ENCODE measurements at regions not wholly inside any gene's neighbourhood (a gene's known extent, or its start where the extent isn't known, plus 50 kb on each side); places are given as distances from the start of the nearest gene placed in this dataset.
"Not testable (repeated sequence)": the region's sequence is repeated elsewhere in the genome, so short reads cannot be mapped to it uniquely, and the experiment has no call there.

GRCh38 chr4:126468144-126468543 is 1153.4 kb downstream of the FAT4 start:
- DNase-seq = no peak

GRCh38 chr4:126470862-126471261 is 1156.1 kb downstream of the FAT4 start:
- no peak for DNase-seq

GRCh38 chr4:126475730-126476129 is 1157.0 kb upstream of the INTU start:
- no peak for DNase-seq

- no peak for DNase-seq
These were observed 1153.0 kb upstream of the INTU start for GRCh38 chr4:126479709-126480108.

GRCh38 chr4:126482311-126482710 is 1150.4 kb upstream of the INTU start:
- DNase-seq = no peak

- no peak for DNase-seq
These were observed 1146.4 kb upstream of the INTU start for GRCh38 chr4:126486377-126486776.

- DNase-seq = no peak
These were observed 1142.8 kb upstream of the INTU start for GRCh38 chr4:126489826-126490463.

- no peak for DNase-seq
These were observed 1137.5 kb upstream of the INTU start for GRCh38 chr4:126495163-126495752.

- DNase-seq = no peak
These were observed 1119.8 kb upstream of the INTU start for GRCh38 chr4:126512979-126513378.

- no peak for DNase-seq
These were observed 1119.2 kb upstream of the INTU start for GRCh38 chr4:126513596-126513995.

- no peak for DNase-seq
These were observed 1112.0 kb upstream of the INTU start for GRCh38 chr4:126520731-126521130.

- not testable (repeated sequence) for DNase-seq
These were observed 1107.4 kb upstream of the INTU start for GRCh38 chr4:126525400-126525799.

- DNase-seq = no peak
These were observed 1106.4 kb upstream of the INTU start for GRCh38 chr4:126526335-126526734.

GRCh38 chr4:126529997-126530396 is 1102.8 kb upstream of the INTU start:
- no peak for DNase-seq

GRCh38 chr4:126530996-126531585 is 1101.7 kb upstream of the INTU start:
- no peak for DNase-seq

GRCh38 chr4:126532527-126532926 is 1100.2 kb upstream of the INTU start:
- DNase-seq = no peak

- DNase-seq = no peak
These were observed 1099.5 kb upstream of the INTU start for GRCh38 chr4:126533146-126533805.

GRCh38 chr4:126539771-126540170 is 1093.0 kb upstream of the INTU start:
- DNase-seq = no peak

- DNase-seq = no peak
These were observed 1090.9 kb upstream of the INTU start for GRCh38 chr4:126541820-126542219.

- DNase-seq = no peak
These were observed 1088.5 kb upstream of the INTU start for GRCh38 chr4:126544276-126544675.

- not testable (repeated sequence) for DNase-seq
These were observed 1086.6 kb upstream of the INTU start for GRCh38 chr4:126546197-126546596.

GRCh38 chr4:126547352-126547751 is 1085.4 kb upstream of the INTU start:
- no peak for DNase-seq

- no peak for DNase-seq
These were observed 1083.9 kb upstream of the INTU start for GRCh38 chr4:126548890-126549289.

GRCh38 chr4:126552321-126552720 is 1080.4 kb upstream of the INTU start:
- DNase-seq = no peak
